GM12872 (cell line): ENCODE measurements at regions not wholly inside any gene's neighbourhood (a gene's known extent, or its start where the extent isn't known, plus 50 kb on each side); places are given as distances from the start of the nearest gene placed in this dataset.

Source experiments
- TF ChIP-seq, protein P1 (sequence below): IDR thresholded peaks from 3 replicates; pipeline ENCODE4 v1.5.1; 2011; ENCODE audit warnings: low read depth, mild to moderate bottlenecking, low read length, moderate library complexity; ENCODE audit not compliant: insufficient read depth

DNA sequence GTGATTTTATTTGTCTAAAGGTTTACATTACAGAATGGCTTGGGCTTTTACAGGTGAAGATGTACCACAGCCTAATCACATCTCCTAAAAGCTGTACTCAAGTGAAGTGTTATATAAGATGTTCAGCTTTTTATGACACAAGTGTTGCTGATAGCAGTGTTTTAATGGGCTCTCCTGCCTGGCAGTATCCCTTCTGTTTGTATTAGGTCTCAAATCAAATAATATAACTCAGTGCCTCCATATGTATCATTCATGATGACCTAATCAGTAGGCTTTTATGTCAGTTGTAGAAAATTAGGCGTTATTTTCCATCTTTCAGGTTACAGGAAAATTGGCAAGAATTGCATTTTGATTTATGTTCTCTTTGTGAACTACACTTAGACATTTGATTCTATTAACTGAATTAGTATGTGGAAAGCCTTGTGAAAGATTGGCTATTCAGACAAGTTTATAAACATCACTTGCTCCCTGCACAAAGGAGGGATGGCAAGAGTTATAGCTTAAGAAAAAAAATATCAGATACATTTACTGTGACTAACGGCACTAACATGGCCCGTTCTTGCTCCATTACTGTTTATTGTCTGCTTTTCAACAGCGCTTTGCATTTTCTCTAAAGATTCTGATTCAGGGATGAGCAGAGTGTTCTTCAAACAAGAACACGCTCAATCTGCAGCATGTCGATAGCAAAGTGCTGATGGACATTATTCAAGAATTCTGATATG is 143.7 kb upstream of the DIO2 start:
- TF ChIP-seq, protein P1, sequence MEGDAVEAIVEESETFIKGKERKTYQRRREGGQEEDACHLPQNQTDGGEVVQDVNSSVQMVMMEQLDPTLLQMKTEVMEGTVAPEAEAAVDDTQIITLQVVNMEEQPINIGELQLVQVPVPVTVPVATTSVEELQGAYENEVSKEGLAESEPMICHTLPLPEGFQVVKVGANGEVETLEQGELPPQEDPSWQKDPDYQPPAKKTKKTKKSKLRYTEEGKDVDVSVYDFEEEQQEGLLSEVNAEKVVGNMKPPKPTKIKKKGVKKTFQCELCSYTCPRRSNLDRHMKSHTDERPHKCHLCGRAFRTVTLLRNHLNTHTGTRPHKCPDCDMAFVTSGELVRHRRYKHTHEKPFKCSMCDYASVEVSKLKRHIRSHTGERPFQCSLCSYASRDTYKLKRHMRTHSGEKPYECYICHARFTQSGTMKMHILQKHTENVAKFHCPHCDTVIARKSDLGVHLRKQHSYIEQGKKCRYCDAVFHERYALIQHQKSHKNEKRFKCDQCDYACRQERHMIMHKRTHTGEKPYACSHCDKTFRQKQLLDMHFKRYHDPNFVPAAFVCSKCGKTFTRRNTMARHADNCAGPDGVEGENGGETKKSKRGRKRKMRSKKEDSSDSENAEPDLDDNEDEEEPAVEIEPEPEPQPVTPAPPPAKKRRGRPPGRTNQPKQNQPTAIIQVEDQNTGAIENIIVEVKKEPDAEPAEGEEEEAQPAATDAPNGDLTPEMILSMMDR = no peak

DNA sequence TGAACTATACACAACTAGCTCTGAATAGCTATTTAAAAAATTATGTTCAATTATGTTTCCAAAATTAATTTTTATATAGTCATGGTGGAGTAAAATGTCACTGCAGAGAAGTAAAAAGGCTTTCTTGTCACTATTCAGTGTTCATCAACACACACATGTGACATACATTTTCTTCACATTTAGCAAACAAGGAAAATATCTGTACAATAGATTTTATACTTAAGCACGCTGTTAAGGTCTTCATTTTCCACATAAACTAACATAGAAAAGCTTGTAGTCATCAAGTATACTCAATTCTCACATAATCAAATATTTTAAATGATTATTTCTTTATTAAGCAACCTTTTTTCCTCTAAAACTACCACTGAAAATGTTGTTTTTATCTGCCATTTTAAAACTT is 141.2 kb upstream of the DIO2 start:
- TF ChIP-seq, protein P1 = no peak

DNA sequence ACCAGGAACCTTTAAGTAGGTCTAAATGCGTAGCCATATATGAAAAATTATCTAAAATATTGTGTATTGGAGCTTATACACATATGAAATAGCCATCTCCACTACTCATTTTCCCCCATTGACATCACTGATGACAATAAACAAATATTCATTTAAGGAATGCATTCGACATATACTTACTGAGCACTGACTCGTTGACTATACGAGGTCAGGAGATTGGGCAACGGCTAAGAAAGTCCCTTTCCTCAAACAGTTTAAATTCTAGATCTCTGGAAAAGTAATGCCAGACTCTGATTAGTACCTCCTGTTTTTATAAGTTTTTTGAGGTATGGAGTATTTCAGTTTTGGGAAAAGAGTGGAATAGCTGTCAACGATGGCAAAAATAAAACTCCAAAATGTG is 139.4 kb upstream of the DIO2 start:
- TF ChIP-seq, protein P1 = no peak

DNA sequence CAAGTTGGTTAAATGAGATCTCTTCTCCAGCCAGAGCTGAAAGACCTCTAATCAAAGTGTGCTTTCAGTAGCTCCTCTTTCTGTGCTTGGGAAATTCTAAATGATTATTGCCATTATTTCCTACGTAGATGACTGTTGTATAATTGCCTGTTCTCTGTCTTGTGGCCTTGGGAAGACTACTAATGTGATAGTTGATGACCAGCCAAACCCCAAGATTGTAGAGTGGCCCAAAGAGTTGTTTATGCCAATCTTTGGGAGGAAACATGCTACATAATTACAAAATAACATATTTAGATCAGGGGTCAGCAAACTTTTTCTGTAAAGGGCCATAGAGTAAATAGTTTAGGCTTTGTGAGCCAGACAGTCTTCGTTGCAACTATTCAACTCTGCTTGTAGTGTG is 135.1 kb upstream of the DIO2 start:
- TF ChIP-seq, protein P1 = no peak

DNA sequence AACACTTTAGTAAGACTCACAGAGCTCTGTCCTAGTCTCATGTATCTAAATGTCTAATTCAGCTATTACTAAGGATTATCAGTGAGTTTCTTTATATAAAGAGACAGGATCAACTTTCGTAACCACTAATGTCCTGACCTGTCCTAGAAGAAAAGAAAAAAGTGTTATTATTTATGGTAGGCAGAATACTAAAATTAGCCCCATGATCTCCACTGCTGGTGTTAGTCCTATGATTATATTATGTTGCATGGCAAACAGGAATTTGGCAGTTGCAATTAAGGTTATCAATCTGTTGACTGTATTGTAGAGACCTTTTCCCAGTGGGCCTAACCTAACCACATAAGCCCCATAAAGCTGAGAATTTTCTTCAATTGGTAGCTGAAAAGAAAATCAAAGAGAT is 132.9 kb upstream of the DIO2 start:
- TF ChIP-seq, protein P1 = no peak

DNA sequence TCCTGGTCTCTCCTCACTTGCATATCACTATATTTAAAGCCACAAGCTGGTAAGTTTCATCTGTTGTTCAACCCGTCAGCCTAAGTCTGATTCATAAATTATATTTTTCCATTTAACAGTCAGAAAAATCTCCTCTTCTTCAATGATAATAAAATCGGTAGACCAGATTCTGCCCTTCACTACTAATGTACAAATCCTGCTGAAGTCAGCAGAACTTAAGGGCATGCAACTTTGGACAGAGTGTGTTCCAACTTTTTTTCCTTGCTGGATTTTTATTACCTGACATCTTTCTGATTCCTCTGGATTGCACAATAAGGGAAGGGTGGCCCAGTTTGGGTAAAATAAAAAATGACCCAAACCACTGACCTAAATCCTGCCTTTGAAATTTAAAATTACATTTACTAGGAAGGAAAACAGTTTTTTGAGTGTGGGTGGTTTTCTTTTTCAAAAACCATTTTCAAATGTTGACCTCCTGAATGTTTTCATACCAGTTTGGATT is 125.4 kb upstream of the DIO2 start:
- TF ChIP-seq, protein P1 = no peak

DNA sequence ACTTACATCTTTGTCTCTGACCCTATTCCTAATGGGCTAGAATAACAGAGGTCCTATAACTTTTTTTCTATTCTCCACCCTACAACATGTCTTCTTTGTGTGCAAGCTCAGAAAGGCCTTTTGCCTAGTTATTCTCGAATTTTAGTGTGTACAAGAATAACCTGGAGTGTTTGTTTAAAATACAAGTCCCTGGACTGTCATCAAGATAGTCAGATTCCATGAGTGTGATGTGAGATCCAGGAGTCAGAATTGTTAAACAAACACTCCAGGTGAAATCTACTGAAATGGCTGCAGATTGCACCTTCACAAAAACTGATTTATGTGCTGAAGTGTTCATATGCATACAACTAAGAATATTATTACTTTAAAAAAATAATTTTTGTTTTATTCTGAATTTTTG is 114.4 kb upstream of the DIO2 start:
- TF ChIP-seq, protein P1 = no peak

DNA sequence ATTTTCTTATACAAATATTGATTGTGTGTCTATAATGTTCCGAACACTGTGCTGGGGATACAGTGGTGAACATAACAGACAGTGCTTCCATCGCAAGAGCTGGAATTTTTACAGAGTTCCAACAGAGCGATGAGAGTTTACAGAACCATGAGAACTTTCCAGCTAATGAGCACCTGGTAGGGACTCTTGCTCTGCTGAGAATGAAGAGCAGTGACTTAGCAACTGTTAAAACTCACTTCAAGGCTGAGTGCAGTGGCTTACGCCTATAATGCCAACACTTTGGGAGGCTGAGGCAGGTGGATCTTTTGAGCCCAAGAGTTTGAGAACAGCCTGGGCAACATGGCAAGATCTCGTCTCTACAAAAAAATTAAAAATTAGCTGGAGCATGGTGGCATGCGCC is 113.8 kb upstream of the DIO2 start:
- TF ChIP-seq, protein P1 = no peak
